GM12875 (cell line): ENCODE measurements at regions not wholly inside any gene's neighbourhood (a gene's known extent, or its start where the extent isn't known, plus 50 kb on each side); places are given as distances from the start of the nearest gene placed in this dataset.

Experiments used
- H3K4me3 ChIP-seq: one replicate; pipeline ENCODE4 v1.5.1; 2011; ENCODE audit warnings: low read depth, low read length, control low read depth
- TF ChIP-seq, protein P1 (sequence below): IDR thresholded peaks from 2 replicates; pipeline ENCODE4 v1.5.1; 2011; ENCODE audit warnings: low read depth, mild to moderate bottlenecking, control low read depth, inconsistent platforms, low read length, moderate library complexity, borderline replicate concordance; ENCODE audit not compliant: insufficient read depth

DNA sequence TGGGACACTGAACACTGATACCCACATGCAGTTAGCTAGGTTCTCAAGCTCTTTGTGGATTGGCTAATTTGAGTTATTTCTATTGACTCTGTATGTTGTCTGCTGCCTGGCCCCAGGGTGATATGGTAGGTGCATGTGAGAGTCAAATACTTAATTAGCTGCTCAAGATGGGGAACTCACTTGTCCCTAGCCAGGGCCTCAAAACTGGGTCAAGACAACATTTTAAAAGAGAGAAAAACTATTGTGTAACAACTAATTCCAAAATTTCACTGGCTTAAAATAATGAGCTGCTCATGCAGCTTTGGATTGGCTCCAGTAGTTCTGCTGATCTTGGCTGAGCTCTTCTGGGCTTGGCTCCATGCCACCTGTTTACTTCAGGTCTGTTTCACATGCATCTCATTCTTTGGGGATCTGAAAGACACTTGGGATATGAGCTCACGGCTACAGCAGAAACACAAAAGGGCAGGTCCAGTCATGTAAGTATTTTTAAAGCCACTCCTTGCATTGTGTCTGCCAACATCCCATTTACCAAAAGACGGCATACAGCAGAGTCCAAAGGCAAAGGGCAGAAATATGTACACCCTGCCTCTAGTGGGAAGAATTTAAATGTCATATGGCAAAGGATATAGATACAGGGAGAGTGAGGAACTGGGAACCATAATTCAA lies 716.8 kb downstream of the SUCLG1 start:
- H3K4me3 ChIP-seq = no peak overlapping the region
- TF ChIP-seq, protein P1, sequence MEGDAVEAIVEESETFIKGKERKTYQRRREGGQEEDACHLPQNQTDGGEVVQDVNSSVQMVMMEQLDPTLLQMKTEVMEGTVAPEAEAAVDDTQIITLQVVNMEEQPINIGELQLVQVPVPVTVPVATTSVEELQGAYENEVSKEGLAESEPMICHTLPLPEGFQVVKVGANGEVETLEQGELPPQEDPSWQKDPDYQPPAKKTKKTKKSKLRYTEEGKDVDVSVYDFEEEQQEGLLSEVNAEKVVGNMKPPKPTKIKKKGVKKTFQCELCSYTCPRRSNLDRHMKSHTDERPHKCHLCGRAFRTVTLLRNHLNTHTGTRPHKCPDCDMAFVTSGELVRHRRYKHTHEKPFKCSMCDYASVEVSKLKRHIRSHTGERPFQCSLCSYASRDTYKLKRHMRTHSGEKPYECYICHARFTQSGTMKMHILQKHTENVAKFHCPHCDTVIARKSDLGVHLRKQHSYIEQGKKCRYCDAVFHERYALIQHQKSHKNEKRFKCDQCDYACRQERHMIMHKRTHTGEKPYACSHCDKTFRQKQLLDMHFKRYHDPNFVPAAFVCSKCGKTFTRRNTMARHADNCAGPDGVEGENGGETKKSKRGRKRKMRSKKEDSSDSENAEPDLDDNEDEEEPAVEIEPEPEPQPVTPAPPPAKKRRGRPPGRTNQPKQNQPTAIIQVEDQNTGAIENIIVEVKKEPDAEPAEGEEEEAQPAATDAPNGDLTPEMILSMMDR = no peak

DNA sequence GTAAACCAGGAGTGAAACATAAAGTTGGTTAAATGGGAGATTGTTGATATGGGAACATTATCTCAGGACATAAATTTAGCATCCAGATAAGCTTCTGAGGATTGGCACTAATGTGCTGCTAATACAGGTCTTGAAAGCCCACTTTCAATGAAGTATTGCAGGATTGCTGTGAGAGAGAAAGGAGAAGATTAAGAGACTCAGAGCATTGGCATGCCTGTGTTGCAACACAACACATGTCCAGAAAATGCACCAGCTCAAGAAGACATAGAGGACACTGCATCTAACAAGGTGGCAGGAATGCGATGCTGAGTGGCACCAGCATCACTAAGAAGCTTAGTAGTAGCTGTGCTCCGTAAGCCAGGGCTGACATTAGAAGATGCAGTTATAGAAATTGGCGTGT lies 728.9 kb downstream of the SUCLG1 start:
- TF ChIP-seq, protein P1 = no peak
- no peak overlapping the region for H3K4me3 ChIP-seq

DNA sequence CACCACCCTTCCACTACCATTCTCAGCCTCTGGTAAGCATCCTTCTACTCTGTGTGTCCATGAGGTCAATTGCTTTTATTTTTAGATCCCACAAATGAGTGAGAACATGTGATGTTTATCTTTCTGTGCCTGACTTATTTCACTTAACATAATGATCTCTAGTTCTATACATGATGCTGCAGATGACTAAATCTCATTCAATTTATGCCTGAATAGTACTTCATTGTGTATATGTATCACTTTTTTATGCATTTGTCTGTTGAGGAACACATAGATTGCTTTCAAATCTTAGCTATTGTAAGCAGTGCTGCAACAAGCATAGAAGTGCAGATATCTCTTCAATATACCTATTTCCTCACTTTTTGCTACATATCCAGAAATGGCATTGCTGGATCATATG lies 733.3 kb downstream of the SUCLG1 start:
- H3K4me3 ChIP-seq = no peak overlapping the region
- TF ChIP-seq, protein P1 = no peak

DNA sequence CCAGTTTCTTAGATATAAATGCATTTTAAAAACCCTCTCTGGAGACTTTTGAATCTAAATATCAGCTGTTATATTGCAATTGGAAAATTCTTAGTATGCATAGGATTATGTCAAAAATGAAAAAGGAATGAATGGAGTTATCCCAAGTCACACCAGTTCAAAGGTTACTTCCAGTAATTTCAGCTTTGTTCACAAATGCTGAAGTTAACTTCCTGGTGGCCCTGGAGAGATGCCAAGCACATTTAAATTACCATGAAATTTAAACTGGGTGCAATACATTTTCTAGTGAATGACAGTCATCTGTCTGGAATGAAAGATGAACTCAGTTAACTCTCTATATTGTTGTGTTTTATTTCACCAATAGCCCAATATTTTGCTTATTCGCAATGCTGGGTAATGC lies 753.9 kb downstream of the SUCLG1 start:
- H3K4me3 ChIP-seq = no peak overlapping the region
- TF ChIP-seq, protein P1 = no peak

DNA sequence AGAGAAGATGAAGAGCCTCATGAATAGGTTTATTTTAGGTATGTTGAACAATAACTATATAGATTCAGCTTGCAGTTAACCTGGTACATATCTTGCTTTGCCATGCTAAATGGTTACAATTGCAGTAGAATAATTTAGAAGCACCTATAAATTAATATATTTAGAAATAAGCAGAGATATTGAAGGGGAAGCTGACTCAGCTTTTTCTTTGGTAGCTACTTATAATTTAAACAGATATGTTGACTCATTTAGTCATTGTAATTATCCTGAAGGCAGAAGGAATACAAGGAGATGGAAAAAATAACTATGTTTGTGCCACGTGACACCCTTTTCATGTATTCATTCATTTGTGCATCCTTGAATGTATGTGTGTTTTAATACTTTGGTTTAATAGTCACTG lies 755.5 kb downstream of the SUCLG1 start:
- TF ChIP-seq, protein P1 = no peak

DNA sequence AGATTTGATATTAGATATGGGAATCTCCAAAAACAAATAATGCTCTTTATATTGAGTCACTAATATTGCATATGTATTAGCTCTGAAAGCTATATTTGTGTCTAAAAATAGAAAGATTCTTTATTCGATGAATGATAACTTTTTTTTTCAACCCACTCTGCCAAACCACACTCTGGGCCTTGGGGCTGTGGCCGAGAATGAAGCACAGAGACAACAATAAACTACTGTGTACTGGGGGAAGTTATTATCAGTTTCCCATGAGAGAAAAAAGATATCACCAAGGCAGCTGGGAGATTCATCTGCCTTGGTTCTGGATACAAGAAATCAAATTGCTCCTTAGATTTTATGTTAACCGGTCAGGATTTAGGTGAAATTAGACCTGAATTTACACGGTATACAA lies 762.2 kb downstream of the SUCLG1 start:
- no peak overlapping the region for H3K4me3 ChIP-seq
- TF ChIP-seq, protein P1 = no peak

More for the DNA sequence above, 755.5 kb downstream of the SUCLG1 start:
- no peak overlapping the region for H3K4me3 ChIP-seq

DNA sequence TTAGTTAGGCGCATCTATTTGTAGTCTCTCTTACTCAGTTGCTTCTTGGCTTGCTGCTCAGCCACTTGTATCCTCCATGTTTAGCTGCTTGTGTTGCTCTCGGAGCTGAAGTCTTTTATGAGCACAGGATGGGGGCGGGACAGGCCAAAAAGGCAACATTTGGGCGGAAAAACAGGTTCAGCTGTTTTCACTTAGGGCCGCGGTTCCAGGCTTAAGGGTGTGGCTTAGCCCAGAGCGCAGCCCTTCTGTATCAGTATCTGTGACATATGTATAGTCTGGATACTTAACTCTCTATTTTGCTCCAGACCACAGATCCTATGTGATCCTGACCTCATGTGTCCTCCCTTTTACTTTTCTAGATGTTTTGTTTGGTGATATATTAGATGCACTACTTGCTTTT lies 763.5 kb downstream of the SUCLG1 start:
- no peak overlapping the region for H3K4me3 ChIP-seq
- TF ChIP-seq, protein P1 = no peak
